CD14-positive monocyte (primary cell): ENCODE measurements at regions not wholly inside any gene's neighbourhood (a gene's known extent, or its start where the extent isn't known, plus 50 kb on each side); places are given as distances from the start of the nearest gene placed in this dataset.

Experiments used
- DNase-seq, 3 donors: peaks; one replicate each; pipeline ENCODE4 v3.0.0-alpha.2; 2011 to 2022
- H2AFZ ChIP-seq: 2 replicates; pipeline ENCODE4 v1.6.0; 2012; ENCODE audit warnings: mild to moderate bottlenecking, low read depth, low read length, inconsistent platforms; ENCODE audit not compliant: insufficient read depth, poor library complexity, severe bottlenecking
- H3K27ac ChIP-seq, 2 donors: 1 replicate in 1 of 2; 2 replicates in 1 of 2; pipeline ENCODE4 v1.5.1; 2012 to 2013; ENCODE audit warnings: low read length in 2 of 2, control low read depth in 1 of 2, inconsistent platforms in 1 of 2, low read depth in 1 of 2, mild to moderate bottlenecking in 1 of 2
- H3K27me3 ChIP-seq, 2 donors: one replicate each; pipeline versions ENCODE4 v1.6.0 to v1.6.1; 2011 to 2013; ENCODE audit warnings: low read length in 2 of 2; ENCODE audit not compliant: control insufficient read depth in 2 of 2, insufficient read depth in 2 of 2
- H3K36me3 ChIP-seq, 2 donors: replicated peaks in 1 of 2; 1 replicate in 1 of 2; 2 replicates in 1 of 2; pipeline versions ENCODE4 v1.5.1 to v1.6.1; 2012 to 2013; ENCODE audit warnings: low read length in 2 of 2, control low read depth in 1 of 2, inconsistent platforms in 1 of 2, mild to moderate bottlenecking in 1 of 2; ENCODE audit not compliant: insufficient read depth in 2 of 2, control insufficient read depth in 1 of 2
- H3K4me1 ChIP-seq, 2 donors: 1 replicate in 1 of 2; 2 replicates in 1 of 2; pipeline versions ENCODE4 v1.5.1 to v1.6.1; 2012 to 2013; ENCODE audit warnings: low read length in 2 of 2, control low read depth in 1 of 2, inconsistent platforms in 1 of 2, mild to moderate bottlenecking in 1 of 2, moderate library complexity in 1 of 2; ENCODE audit not compliant: insufficient read depth in 2 of 2, control insufficient read depth in 1 of 2
- H3K4me2 ChIP-seq: replicated peaks from 2 replicates; pipeline ENCODE3; 2012; ENCODE audit warnings: low read length, moderate library complexity, mild to moderate bottlenecking; ENCODE audit not compliant: poor library complexity, severe bottlenecking; ENCODE audit errors: extremely low read depth
- H3K4me3 ChIP-seq, 3 experiments: fragments of 200-600 bp in 1 of 3; sonication (generic) in 1 of 3; replicated peaks in 1 of 3; 1 replicate in 2 of 3; 2 replicates in 1 of 3; pipeline ENCODE4 v1.5.1; 2011 to 2013; ENCODE audit warnings: low read length in 3 of 3, mild to moderate bottlenecking in 3 of 3, control low read depth in 2 of 3, low read depth in 2 of 3, inconsistent platforms in 1 of 3, moderate library complexity in 1 of 3
- H3K79me2 ChIP-seq: 2 replicates; pipeline ENCODE4 v1.6.0; 2012; ENCODE audit warnings: mild to moderate bottlenecking, control low read depth, inconsistent platforms, low read length, moderate library complexity; ENCODE audit not compliant: insufficient read depth
- H3K9ac ChIP-seq: 2 replicates; pipeline ENCODE4 v1.6.0; 2017; ENCODE audit warnings: low read length, mild to moderate bottlenecking; ENCODE audit not compliant: insufficient read depth, poor library complexity, severe bottlenecking
- H3K9me3 ChIP-seq, 2 donors: replicated peaks in 1 of 2; 1 replicate in 1 of 2; 2 replicates in 1 of 2; pipeline versions ENCODE4 v1.5.1 to v1.6.1; 2012 to 2013; ENCODE audit warnings: low read length in 2 of 2, control low read depth in 1 of 2; ENCODE audit not compliant: control insufficient read depth in 1 of 2, insufficient read depth in 1 of 2
- H4K20me1 ChIP-seq: 2 replicates; pipeline ENCODE4 v1.6.0; 2012; ENCODE audit warnings: mild to moderate bottlenecking, low read length, control low read depth, moderate library complexity; ENCODE audit not compliant: insufficient read depth
- H3K27ac Mint-ChIP-seq, 7 donors: one replicate each; pipeline ENCODE4 v1.8.0; 2020; ENCODE audit warnings: mild to moderate bottlenecking in 7 of 7, mixed read lengths in 7 of 7, moderate library complexity in 6 of 7, inconsistent platforms in 2 of 7
- H3K27me3 Mint-ChIP-seq, 3 donors: one replicate each; pipeline ENCODE4 v1.8.0; 2021 to 2022; ENCODE audit warnings: low read depth in 3 of 3, mild to moderate bottlenecking in 3 of 3, mixed read lengths in 3 of 3, moderate library complexity in 3 of 3, inconsistent platforms in 1 of 3
- H3K36me3 Mint-ChIP-seq, 2 donors: one replicate each; pipeline ENCODE4 v1.8.0; 2020; ENCODE audit warnings: mixed read lengths in 2 of 2, inconsistent platforms in 1 of 2, mild to moderate bottlenecking in 1 of 2
- H3K4me1 Mint-ChIP-seq: one replicate; pipeline ENCODE4 v1.8.0; 2020; ENCODE audit warnings: mild to moderate bottlenecking, mixed read lengths
- H3K4me3 Mint-ChIP-seq, 2 donors: one replicate each; pipeline ENCODE4 v1.8.0; 2020; ENCODE audit warnings: mild to moderate bottlenecking in 2 of 2, mixed read lengths in 2 of 2, moderate library complexity in 1 of 2
- H3K9me3 Mint-ChIP-seq, 7 donors: one replicate each; pipeline ENCODE4 v1.8.0; 2020 to 2022; ENCODE audit warnings: mixed read lengths in 7 of 7, mild to moderate bottlenecking in 6 of 7, moderate library complexity in 6 of 7, inconsistent platforms in 2 of 7
- WGBS: methylation state at CpG from one replicate; pipeline ENCODE4 v1.1.5; 2013; ENCODE audit warnings: missing lambda C conversion rate; ENCODE audit not compliant: insufficient coverage; 5-methylcytosine and 5-hydroxymethylcytosine counted together
- intact Hi-C, 2 donors: fragments of 100-400 bp; cut with micrococcal nuclease; formaldehyde crosslinking; loops; one replicate each; pipeline versions ENCODE4 v1.15.0 to v1.15.1; 2023
- TF ChIP-seq, protein P1 (sequence below): fragments of 200-600 bp; IDR thresholded peaks from one replicate; pipeline ENCODE4 v1.8.0; 2022; ENCODE audit warnings: antibody characterized with exemption, mild to moderate bottlenecking

DNA sequence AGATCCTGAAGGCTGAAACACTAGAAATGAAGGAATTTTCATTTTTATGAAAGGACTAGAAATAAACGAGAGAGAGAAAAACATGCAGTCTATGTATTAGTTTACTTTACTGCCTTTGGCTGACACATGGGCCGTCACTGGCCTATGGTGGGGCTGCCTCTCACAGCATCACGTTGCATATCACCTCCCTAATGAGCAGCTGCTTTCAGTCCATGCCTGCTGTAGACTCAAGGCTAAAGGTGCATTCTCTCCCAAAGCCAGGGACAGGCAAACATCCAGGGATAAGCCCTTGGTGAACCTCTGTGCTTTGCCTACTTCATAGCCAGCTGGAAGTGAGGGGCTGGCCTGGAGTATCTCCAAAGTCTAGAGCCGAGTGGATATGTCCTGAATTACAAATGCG is 359.4 kb downstream of the GPAM start:
- H3K9me3 Mint-ChIP-seq = peaks cover 0 to 3% (median 0%) of the 10 kb centered on the region in 7 donors
- no peaks in the 10 kb centered on the region for H3K36me3 ChIP-seq
- intact Hi-C loops = no loop called here
- TF ChIP-seq, protein P1, sequence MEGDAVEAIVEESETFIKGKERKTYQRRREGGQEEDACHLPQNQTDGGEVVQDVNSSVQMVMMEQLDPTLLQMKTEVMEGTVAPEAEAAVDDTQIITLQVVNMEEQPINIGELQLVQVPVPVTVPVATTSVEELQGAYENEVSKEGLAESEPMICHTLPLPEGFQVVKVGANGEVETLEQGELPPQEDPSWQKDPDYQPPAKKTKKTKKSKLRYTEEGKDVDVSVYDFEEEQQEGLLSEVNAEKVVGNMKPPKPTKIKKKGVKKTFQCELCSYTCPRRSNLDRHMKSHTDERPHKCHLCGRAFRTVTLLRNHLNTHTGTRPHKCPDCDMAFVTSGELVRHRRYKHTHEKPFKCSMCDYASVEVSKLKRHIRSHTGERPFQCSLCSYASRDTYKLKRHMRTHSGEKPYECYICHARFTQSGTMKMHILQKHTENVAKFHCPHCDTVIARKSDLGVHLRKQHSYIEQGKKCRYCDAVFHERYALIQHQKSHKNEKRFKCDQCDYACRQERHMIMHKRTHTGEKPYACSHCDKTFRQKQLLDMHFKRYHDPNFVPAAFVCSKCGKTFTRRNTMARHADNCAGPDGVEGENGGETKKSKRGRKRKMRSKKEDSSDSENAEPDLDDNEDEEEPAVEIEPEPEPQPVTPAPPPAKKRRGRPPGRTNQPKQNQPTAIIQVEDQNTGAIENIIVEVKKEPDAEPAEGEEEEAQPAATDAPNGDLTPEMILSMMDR = no peak
- H4K20me1 ChIP-seq = no peaks in the 10 kb centered on the region
- no peak overlapping the region for H3K4me3 Mint-ChIP-seq
- no peak overlapping the region for H3K27ac ChIP-seq
- H2AFZ ChIP-seq = no peak overlapping the region
- WGBS = 67% methylated on average over 2 of the region's 5 CpGs
- peaks cover 0 to 2% (median 0%) of the 10 kb centered on the region in 3 donors for H3K27me3 Mint-ChIP-seq
- H3K9ac ChIP-seq = no peak overlapping the region
- H3K27ac Mint-ChIP-seq = no peak overlapping the region
- H3K9me3 ChIP-seq = no peaks in the 10 kb centered on the region
- H3K36me3 Mint-ChIP-seq = no peaks in the 10 kb centered on the region
- DNase-seq = no peak
- no peaks in the 10 kb centered on the region for H3K4me1 Mint-ChIP-seq
- H3K79me2 ChIP-seq = no peaks in the 10 kb centered on the region
- H3K27me3 ChIP-seq = no peaks in the 10 kb centered on the region
- no peak overlapping the region for H3K4me3 ChIP-seq
- H3K4me2 ChIP-seq = no peak overlapping the region
- H3K4me1 ChIP-seq = no peaks in the 10 kb centered on the region

DNA sequence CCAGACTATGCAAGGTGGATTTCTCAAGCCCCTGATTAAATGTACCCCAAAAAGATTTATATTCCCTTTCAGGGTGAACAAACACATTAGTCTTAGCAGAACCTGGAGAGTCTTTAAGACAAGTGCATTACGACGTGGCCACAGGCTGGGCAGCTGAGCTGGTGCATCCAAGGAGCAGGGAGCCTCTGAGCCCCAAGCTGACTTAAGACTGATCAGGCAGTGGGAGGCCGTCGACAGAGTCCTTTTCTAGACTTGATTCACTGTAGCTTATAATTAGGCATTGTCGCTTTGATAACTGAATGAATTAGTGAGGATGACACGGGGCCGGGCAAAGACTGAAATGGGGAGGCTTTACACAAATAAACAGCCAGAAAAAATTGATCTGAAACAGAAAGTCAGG is 353.2 kb downstream of the GPAM start:
- TF ChIP-seq, protein P1 = no peak
- H3K27ac Mint-ChIP-seq = no peak overlapping the region
- Histone ChIP-seq H3K9ac (no peak overlapping the region), H3K9me3 (no peaks in the 10 kb centered on the region), H3K79me2 (no peaks in the 10 kb centered on the region), H4K20me1 (no peaks in the 10 kb centered on the region), H3K36me3 (no peaks in the 10 kb centered on the region), H3K27ac (no peak overlapping the region), H3K4me1 (no peaks in the 10 kb centered on the region), H3K4me3 (no peak overlapping the region), H2AFZ (no peak overlapping the region), H3K4me2 (no peak overlapping the region), H3K27me3 (no peaks in the 10 kb centered on the region)
- peaks cover 3 to 5% (median 4%) of the 10 kb centered on the region in 3 donors for H3K27me3 Mint-ChIP-seq
- intact Hi-C loops = no loop called here
- no peak for DNase-seq
- WGBS = 91% methylated on average over 4 of the region's 7 CpGs
- H3K4me3 Mint-ChIP-seq = no peak overlapping the region
- H3K4me1 Mint-ChIP-seq = no peaks in the 10 kb centered on the region
- peaks cover 0 to 2% (median 0%) of the 10 kb centered on the region in 7 donors for H3K9me3 Mint-ChIP-seq
- no peaks in the 10 kb centered on the region for H3K36me3 Mint-ChIP-seq
